Glomerular visceral epithelial cell (primary cell): ENCODE measurements at regions not wholly inside any gene's neighbourhood (a gene's known extent, or its start where the extent isn't known, plus 50 kb on each side); places are given as distances from the start of the nearest gene placed in this dataset.
"Not testable (repeated sequence)": the region's sequence is repeated elsewhere in the genome, so short reads cannot be mapped to it uniquely, and the experiment has no call there.

ENCODE experiments used
- DNase-seq: peaks from one replicate; pipeline ENCODE4 v3.0.0-alpha.2; 2016; ENCODE audit errors: extremely low spot score

DNA sequence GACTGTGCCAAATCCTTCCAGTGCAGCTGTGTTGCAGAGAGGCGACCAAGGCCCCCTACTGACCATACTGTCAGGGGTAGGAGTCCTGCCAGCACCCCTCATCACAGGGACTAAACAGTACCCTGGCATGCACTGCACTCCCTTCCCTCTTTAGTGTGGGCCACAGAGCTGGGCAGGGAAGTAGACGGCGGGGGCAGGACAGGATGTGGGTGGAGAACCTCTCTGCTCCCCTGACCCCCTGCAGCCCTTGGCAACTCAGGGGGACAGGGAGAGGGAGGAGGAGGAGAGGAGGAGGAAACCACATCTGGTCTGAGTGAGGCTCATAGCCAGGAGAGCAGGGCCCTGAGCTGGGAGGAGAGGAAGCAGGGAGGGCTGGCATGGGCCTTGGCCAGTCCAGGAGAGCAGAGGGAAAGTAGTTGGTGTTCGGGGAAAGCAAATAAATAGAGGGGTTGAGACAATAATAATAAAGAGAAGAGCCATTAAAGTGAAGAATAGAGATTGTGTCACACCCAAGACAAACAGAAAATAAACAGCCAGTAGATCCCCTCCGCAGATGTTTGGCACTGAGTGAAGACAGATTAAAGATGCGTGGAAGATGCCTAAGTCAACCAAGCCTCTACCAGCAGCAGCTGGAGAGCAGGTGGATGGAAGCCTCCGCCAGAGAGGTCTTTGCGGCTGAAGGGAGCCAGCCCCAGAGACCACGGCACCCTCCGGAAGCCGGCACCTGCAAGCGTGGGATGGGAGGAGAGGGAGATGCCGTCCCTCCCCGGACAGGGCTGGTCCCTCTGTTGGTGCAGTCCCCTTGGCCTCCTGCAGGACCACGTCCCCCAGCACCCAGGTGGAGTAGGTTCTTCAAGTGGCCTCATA, 61.5 kb downstream of the RPUSD4 start:
- peak; percentile 19 for DNase-seq

DNA sequence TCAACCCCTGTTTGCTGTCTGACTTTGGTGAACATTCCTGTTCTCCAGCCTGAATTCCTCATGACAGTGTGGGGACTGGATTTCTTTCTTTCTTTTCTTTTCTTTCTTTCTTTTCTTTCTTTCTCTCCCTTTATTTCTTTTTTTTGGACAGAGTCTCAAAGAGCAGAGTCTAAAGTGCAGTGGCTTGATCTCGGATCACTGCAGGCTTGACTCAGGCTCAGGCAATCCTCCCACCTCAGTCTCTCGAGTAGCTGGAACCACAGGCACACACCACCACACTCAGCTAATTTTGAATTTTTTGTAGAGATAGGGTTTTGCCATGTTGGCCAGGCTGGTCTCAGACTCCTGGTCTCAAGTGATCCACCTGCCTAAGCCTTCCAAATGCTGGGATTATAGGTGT, 63.1 kb downstream of the RPUSD4 start:
- DNase-seq = no peak

DNA sequence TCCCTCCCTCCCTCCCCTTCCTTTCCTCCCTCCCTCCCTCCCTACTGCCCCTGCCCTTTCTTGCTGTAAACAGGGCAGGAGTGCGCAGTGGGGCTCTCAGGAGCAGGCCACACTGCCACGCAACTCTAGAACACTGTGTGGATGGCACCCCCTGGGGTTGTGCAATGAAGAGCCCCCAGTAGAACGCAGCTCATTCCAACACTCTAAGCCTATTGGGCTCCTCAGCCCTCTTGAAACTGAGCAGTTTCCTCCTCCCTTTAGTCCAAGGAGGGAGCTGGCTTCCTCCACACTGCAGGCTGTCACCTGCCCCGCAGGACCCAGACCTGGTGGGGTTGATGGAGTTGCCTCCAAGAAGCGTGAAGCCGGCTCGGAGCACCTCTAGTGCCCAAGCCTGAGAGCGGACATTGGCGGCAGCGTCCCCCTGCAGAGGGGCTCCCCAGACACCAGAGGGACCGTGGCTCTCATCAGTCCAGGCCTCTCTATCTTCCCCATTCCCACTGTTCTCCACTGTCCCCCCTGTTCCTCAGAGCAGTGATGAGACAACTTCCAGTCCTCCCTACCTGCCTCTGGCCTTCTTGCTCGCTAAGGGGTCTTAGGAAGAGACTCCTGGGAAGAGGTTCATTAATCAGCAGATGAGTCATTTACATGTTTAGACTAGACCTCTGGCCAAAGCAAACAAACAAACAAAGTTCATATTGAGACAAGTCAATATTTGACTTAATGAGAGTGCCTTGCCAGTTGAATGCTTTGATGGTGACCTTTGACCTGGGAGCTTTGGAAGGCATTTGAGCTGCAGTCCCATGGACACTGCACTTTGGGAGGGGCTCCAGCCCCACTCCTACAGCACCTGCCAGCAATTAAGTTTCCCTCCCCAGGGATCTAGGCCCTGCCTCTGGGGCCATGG, 64.0 kb downstream of the RPUSD4 start:
- DNase-seq = no peak

DNA sequence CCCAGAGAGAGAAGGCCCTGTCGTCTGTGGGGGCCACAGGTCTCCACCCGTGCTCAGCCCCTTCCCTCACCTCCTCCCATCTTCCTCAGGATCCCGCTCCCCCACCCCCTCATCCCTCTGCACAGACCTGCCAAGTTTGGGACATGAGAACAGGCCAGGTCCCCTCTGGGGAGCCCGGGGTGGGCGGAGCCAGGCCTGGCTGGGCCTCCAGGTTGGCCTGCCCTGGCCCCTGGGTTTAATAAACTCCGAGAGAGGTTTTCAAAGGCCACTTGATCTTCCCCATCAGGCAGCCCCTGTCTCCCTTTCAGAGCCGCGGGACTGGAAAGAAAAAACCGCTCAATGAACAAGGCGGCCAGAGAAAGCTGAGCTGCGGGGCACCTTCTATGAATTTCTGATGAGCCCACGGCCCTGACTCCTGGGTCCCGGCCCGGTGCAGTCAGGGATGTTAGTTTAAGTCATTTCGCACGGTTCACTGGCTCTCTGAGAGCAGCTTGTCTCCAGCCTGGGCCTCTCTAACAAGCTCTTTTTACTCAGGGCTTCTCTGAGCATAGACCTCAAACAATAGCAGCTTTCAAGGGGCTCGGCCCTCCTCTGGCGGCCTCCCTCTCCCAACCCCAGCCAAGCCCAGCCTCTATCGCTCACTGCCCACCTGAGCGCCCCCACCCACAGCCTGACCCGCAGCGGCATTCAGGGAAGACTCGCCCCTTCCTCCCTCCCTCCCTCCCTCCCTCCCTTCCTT, 64.8 kb downstream of the RPUSD4 start:
- DNase-seq = peak; percentile 22

DNA sequence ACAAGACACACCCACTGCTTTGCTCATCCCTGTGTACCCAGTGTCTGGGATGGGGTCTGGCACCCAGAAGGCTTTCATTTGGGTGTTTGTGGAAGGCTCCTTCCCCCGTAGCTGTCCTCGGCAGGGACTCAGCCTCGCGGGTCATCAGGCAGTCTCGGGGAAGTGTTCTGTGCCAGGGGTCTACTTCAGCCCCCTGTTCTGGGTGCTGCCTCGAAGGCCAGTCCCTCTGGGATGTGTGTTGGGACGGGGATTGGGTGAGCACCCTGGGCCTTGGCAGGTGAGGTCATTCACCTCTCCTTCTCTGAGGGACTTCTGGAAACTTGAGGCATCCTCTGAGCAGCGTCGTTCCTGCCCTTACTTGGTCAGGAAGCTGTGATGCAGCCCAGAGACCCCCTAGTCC, 65.5 kb downstream of the RPUSD4 start:
- DNase-seq = no peak

DNA sequence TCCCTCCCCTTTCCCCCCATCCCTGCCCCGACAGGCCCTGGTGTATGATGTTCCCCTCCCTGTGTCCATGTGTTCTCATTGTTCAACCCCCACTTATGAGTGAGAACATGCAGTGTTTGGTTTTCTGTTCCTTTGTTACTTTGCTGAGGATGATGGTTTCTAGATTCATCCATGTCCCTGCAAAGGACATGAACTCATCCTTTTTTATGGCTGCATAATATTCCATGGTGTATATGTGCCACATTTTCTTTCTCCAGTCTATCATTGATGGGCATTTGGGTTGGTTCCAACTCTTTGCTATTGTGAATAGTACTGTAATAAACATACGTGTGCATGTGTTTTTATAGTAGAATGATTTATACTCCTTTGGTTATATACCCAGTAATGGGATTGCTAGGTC, 68.0 kb downstream of the RPUSD4 start:
- DNase-seq = not testable (repeated sequence)

DNA sequence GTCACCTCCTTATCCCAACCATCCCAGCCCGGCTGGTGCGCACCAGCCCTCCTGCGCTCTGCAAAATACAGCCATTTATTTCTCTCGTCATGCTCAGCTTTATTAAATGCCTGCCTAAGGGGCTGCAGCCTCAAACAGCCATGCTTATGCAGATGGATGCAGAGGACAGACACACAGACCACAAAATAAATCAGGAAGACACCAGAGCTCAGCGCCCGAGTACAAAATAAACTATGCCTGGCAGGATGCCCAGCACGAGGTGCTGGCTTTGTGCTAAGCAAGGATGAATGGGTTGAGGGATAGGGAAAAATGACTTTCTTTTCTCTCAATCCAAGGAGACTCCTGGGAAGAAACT, 70.5 kb downstream of the RPUSD4 start:
- peak; percentile 25 for DNase-seq

DNA sequence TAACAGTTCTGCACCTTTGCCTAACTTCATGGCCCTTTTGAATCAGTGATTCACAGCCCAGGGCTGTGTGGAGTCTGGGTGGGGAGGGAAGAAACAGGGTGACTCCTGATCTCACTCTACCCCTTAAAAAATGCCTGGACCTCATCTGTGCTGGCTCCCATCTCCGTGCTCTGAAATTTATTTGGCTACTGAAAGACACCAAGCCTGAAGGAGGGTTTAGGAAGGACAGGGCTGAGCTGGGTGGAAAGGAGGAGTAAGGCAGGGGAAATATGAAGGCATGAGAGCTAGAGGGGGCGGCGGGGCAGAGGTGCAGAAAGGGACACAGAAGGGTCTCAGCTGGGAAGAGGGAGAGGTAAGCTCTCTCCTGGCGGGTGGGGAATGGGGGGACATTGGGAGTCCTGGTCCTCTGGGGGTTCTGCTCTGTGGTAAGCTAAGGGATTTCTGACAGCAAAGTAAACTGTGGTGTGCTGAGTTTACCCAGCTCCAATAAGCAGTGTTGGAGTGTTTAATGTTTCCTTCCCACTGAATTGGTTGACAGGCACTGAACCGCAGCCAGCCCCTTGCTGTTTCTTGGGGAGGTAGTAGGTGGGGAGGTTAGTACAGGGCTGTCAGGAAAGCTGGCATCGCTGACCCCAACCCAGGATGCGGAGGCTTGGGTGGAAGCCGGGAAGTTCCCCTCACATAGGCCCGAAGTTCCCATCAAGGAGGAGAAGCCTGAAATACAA, 71.1 kb downstream of the RPUSD4 start:
- no peak for DNase-seq

DNA sequence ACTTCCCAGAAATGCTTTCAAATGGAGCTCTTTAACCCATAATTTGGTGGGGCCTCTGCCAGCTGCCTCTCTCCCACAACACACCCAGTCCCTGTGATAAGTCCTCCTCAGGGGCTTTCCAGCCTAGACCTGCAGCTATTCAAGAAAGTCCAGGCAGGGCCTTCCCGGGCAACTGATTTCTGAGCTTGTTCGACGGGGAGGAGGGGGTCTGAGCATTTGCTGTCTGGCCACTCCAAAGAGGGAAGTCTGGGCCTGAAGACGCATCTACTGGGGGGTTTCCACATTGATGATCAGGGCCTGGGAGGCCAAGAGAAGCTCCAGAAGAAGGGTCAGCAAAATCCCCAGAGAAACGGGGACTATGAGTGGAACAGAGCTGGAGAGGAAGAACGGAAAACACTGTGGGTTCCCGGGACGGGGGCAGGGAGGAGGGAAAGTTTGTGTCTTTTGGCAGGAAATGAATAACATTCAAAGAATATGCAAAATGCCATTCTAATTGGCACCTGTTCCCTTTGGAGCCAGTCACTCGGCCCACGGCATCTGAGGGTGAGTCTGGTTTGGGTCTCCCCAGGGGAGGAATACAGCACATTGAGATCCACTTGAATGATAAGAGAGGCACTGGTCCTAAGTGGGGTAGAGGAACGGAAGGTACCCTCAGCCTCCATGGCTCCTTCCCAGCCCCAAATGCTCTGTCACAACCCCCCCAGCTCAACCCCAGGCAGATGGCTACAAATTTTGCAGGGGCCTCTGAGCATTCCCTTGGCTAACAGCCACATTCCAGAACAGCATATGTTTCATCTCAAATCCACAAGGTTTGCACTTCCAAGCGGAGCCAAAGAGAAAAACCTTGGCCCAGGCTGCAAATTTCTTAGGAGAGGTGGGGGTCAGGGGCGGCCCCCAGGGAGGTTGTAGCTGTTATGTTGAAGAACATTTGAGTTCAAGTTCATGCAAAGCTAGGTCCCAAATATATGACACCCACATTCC, 72.0 kb downstream of the RPUSD4 start:
- no peak for DNase-seq

DNA sequence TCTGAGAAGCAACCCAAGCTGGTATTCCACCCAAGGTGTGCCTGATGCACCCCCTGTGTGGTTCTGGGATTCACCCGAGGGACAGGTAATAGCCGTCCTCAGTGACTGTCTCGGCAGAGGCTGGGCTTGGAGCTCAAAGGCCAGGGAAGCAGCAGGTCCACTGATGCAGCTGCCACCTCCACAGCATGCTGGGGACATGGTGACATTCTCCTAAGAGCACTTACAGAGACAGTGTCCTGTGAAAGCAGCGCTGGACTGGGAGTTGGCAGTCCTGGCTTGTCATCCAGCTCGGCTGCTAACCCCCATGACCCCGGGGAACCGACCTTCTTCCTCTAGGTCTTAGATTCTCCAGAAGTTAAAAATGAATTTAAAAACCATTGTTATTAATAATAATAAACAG, 72.8 kb downstream of the RPUSD4 start:
- no peak for DNase-seq

DNA sequence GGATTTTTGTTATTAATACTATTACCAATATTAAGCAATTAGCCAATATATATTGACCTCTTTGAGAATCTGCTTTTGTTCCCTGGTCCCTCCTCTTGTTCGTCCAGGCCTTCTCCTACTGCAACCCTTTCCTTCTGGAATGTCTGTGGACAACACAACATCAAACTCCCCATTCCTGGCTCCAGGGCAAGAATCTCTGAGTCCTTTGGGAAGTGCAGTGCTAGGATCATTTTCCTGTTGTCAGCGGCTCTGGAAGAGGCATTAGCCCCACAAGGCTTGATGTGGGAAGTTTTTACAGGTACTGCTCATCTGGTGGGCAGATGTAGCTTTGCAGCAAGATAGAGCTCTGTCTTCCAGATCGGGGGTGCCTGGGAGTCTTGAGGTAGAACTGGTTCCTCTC, 74.3 kb downstream of the RPUSD4 start:
- DNase-seq = no peak

DNA sequence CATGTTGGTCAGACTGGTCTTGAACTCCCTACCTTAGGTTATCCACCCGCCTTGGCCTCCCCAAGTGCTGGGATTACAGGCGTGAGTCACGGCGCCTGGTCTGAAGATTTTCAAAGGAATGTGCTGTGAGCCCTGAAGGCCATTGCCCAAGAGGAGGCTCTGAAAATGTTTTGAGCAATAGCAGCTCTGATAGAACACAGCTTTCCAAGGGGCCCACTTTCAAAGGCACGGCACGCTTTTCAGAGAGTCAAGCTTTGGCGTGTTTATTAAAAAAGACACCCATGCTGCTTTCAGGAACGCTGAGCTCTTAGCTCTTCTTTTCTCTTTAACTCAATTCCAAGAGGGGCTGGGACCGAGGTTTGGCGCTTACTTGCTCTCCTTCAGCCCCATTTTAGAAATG, 73.8 kb upstream of the CDON start:
- DNase-seq = no peak

DNA sequence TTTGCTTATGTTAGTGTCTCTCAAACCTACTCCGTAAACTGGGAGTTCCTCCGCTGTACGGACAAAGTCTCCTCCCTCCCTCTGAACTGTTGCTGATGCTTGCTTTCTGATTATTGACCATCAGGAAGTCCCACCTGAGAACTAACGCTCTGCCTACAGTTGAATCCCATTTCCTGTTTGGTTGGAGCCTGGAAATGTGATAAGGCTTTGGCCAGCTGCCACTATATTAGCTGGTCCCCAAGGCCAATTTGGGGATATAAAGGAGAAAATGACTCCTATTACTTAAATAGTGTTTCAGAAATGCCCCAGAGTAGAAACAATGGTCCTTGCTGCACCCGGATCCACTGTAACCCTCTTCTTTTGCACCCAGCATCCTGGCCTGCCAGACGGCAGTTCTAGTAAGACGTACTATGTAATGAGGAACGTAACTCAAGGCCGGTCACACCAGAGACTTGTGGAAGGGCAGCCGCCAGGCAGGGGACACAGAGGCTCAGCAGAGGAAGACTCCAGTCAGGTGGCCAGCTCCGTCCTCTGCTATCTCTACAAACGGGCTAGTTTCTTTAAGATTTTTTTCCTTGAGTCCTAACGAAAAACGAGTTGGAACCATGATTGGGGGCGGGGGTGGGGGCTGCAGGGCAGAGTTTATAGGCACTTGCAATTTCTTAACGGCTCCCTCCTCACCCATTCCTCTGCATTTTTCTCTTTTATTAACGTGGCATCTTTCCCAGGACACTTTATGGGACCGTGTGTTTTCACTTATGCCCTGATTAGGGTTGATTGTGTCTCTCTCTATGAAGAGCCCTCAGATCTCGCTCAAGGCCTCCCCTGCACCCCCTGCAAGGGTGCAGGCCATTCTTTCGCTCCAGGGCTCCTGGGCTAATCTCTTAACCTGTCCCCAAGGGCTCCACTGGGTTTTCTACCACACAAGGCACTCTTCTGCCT, 72.8 kb upstream of the CDON start:
- no peak for DNase-seq

DNA sequence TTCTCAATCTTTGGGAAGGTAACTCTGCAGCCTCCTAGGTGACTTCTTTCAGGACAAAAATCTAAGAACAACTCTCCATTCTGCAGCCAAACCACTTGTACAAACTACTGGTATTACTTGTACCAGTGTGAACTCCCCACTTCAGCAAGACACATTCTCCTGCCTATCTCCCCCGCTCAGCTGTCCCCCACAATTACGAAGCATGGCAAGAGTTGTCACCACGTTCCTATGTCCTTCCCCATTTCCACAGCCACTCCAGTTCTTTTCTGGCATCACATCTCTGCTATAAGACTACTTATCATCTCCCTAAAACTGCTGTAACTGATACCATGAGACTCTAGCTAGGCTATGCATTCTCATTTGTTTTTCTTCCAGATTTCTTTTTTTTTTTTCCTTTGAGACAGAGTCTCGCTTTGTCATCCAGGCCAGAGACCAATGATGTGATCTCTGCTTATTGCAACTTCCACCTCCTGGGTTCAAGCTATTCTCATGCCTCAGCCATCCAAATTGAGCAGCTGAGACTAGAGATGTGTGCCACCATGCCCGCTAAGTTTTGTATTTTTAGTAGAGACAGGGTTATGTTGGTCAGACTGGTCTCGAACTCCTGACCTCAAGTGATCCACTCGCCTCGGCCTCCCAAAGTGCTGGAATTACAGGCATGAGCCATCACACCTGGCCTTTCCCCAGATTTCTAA, 71.9 kb upstream of the CDON start:
- no peak for DNase-seq

DNA sequence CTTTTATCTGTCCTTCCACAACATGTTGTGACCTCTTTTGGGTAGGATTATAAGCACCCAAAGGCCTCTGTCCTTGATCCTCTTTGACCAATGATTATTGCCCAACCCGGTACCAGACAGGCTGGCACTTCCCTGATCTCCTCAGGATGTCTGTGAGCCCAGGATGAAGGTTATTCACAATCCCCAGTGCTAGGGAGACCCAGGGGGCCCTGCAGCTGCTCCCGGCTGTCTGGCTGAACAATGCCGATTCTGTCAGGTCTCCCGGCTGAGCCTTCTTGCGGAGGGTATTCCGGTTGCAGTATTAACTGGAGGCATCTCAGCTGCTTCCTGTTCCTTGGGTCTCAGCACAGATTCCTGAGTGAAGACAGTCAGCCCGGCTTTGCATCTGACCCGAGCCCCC, 71.2 kb upstream of the CDON start:
- no peak for DNase-seq

DNA sequence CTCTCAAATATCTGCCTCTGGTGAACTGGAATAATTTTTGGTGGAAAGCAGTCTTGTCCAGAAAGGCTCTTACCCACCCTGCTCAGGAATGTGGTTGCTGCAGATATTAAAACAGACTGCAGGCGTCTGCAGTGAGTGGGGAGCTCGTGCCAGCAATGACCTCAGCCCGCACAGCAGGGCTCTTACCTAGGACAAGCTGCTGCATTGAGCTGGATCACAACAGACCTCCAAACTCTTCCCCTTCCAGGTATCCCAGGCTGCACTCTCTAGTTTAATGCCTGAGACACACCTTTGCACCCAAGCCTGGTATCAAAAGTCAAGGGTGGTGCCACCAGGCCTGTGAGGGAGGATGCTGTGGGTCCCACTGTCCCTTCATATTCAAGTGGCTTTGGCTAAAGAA, 69.7 kb upstream of the CDON start:
- peak; percentile 34 for DNase-seq

DNA sequence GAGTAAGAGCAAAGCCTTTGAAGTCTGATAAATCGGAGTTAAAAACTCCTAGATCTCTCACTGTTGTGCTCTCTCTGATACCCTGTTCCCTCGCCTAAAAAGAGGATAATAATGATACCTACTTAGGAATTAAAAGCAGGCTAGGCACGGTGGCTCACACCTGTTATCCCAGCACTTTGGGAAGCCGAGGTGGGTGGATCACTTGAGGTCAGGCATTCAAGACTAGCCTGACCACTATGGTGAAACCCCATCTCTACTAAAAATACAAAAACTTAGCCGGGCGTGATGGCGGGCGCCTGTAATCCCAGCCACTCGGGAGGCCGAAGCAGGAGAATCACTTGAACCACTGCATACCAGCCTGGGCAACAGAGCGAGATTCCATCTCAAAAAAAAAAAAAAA, 68.1 kb upstream of the CDON start:
- DNase-seq = not testable (repeated sequence)
